ENCODE measurements at regions not wholly inside any gene's neighbourhood (a gene's known extent, or its start where the extent isn't known, plus 50 kb on each side); places are given as distances from the start of the nearest gene placed in this dataset.

- H3K4me3 ChIP-seq: no peak overlapping the region
- H3K27ac ChIP-seq: no peak overlapping the region
- no peaks in the 10 kb centered on the region for H3K36me3 ChIP-seq
- H3K27me3 ChIP-seq: no peaks in the 10 kb centered on the region
- intact Hi-C loops (cut with DNase I): no loop called here
- no peak for DNase-seq
- WGBS, 3 donors: 75 to 83% (median 81%) methylated on average over 9 of the region's 9 CpGs
- H3K9me3 ChIP-seq: no peaks in the 10 kb centered on the region
- H3K4me1 ChIP-seq (ENCODE audit: insufficient read depth): no peaks in the 10 kb centered on the region
- TF ChIP-seq CTCF (IDR thresholded peaks at IDR 0.05): no peak
- no peak for TF ChIP-seq POLR2A (IDR thresholded peaks at IDR 0.05)
- TF ChIP-seq EP300 (IDR thresholded peaks at IDR 0.05): no peak
Measured at GRCh38 chr10:125291836-125292235, 131.5 kb upstream of the CTBP2 start.

GRCh38 chr10:125289461-125289860 is 129.1 kb upstream of the CTBP2 start:
- Histone ChIP-seq H3K4me3 (no peak overlapping the region), H3K9me3 (no peaks in the 10 kb centered on the region), H3K36me3 (no peaks in the 10 kb centered on the region), H3K4me1 (ENCODE audit: insufficient read depth) (no peaks in the 10 kb centered on the region), H3K27ac (no peak overlapping the region), H3K27me3 (no peaks in the 10 kb centered on the region)
- no peak for TF ChIP-seq POLR2A (IDR thresholded peaks at IDR 0.05)
- no peak for TF ChIP-seq CTCF (IDR thresholded peaks at IDR 0.05)
- no peak for TF ChIP-seq EP300 (IDR thresholded peaks at IDR 0.05)
- intact Hi-C loops (cut with DNase I): no loop called here
- DNase-seq: no peak
- WGBS, 3 donors: 93 to 98% (median 97%) methylated on average over 1 of the region's 1 CpG

GRCh38 chr10:125284875-125285597 is 124.7 kb upstream of the CTBP2 start:
- WGBS, 3 donors: 70 to 72% (median 71%) methylated on average over 6 of the region's 6 CpGs
- TF ChIP-seq POLR2A (IDR thresholded peaks at IDR 0.05): no peak
- TF ChIP-seq EP300 (IDR thresholded peaks at IDR 0.05): no peak
- no peak for TF ChIP-seq CTCF (IDR thresholded peaks at IDR 0.05)
- intact Hi-C loops (cut with DNase I): no loop called here
- H3K27me3 ChIP-seq: no peaks in the 10 kb centered on the region
- no peaks in the 10 kb centered on the region for H3K9me3 ChIP-seq
- H3K36me3 ChIP-seq: no peaks in the 10 kb centered on the region
- DNase-seq: no peak
- no peak overlapping the region for H3K4me3 ChIP-seq
- H3K4me1 ChIP-seq (ENCODE audit: insufficient read depth): no peaks in the 10 kb centered on the region
- H3K27ac ChIP-seq: no peak overlapping the region

GRCh38 chr10:125283836-125284614 is 123.7 kb upstream of the CTBP2 start:
- no peaks in the 10 kb centered on the region for H3K9me3 ChIP-seq
- no peak overlapping the region for H3K4me3 ChIP-seq
- no peaks in the 10 kb centered on the region for H3K4me1 ChIP-seq (ENCODE audit: insufficient read depth)
- intact Hi-C loops (cut with DNase I): no loop called here
- TF ChIP-seq POLR2A (IDR thresholded peaks at IDR 0.05) (no peak), CTCF (IDR thresholded peaks at IDR 0.05) (no peak), EP300 (IDR thresholded peaks at IDR 0.05) (no peak)
- WGBS, 3 donors: 86 to 94% (median 93%) methylated on average over 11 of the region's 11 CpGs
- no peaks in the 10 kb centered on the region for H3K27me3 ChIP-seq
- no peak overlapping the region for H3K27ac ChIP-seq
- DNase-seq: no peak
- H3K36me3 ChIP-seq: no peaks in the 10 kb centered on the region

All from ovary (tissue), 7 donors.